MG63 (cell line): ENCODE measurements at regions not wholly inside any gene's neighbourhood (a gene's known extent, or its start where the extent isn't known, plus 50 kb on each side); places are given as distances from the start of the nearest gene placed in this dataset.
A peak's percentile ranks its signal among the peaks of the same experiment; 100 is the strongest.
"Not testable (repeated sequence)": the region's sequence is repeated elsewhere in the genome, so short reads cannot be mapped to it uniquely, and the experiment has no call there.

Experiments used
- DNase-seq: peaks from one replicate; pipeline ENCODE4 v3.0.0-alpha.2; 2020
- H3K27me3 ChIP-seq: fragments of 250-450 bp; sonication (Bioruptor Pico); 2 replicates; pipeline ENCODE4 v1.5.1; 2020; ENCODE audit warnings: mild to moderate bottlenecking, moderate library complexity
- H3K36me3 ChIP-seq: fragments of 250-450 bp; sonication (Bioruptor Pico); 2 replicates; pipeline ENCODE4 v1.5.1; 2020; ENCODE audit warnings: mild to moderate bottlenecking, moderate library complexity
- H3K4me3 ChIP-seq: fragments of 250-450 bp; sonication (Bioruptor Pico); 2 replicates; pipeline ENCODE4 v1.5.1; 2020; ENCODE audit warnings: mild to moderate bottlenecking, moderate library complexity
- H3K9me3 ChIP-seq: fragments of 250-450 bp; sonication (Bioruptor Pico); 2 replicates; pipeline ENCODE4 v1.5.1; 2020; ENCODE audit warnings: mild to moderate bottlenecking, moderate library complexity

- Histone ChIP-seq H3K36me3 (no peaks in the 10 kb centered on the region), H3K9me3 (no peaks in the 10 kb centered on the region; the same call in 1 of the 2 replicates), H3K4me3 (no peak overlapping the region), H3K27me3 (no peaks in the 10 kb centered on the region; the same call in 1 of the 2 replicates)
- no peak for DNase-seq
Measured at GRCh38 chr5:89055695-89056085, 172.7 kb upstream of the MEF2C start.

DNA sequence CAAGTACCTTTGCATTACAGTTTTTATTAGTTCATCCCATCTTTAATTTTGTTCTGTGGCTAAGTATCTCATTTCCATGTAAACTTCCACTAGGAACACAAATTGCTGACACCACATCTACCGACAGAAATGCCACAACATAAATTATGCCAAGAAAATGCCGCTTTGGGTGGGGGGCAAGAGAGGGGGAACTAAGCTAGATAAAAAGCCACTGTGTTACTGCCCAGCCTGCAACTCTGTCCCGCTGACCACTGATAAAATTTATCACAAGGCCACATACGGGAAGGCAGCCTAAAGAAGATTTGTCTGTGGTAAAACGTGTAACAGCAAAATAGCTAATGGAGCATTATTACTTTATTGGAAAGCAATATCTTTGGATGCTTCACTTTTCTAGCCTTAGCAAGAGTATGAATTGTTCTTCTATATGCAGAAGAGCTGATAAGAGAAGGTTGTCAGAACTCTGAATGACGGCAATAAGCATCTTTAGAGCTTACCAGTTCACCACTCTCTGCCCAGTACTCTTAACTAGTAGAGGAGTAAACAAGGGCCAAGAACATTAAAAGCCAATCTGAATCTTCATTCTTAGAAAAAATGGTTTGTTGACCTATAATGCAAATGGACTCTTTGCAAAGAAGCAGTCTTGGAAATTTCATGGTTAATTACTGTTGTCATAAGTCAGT is 172.2 kb upstream of the MEF2C start:
- peaks cover 4% of the 10 kb centered on the region; the same call in 1 of the 2 replicates for H3K9me3 ChIP-seq
- H3K27me3 ChIP-seq = no peaks in the 10 kb centered on the region; the same call in 1 of the 2 replicates
- no peaks in the 10 kb centered on the region for H3K36me3 ChIP-seq
- H3K4me3 ChIP-seq = no peak overlapping the region
- no peak for DNase-seq

DNA sequence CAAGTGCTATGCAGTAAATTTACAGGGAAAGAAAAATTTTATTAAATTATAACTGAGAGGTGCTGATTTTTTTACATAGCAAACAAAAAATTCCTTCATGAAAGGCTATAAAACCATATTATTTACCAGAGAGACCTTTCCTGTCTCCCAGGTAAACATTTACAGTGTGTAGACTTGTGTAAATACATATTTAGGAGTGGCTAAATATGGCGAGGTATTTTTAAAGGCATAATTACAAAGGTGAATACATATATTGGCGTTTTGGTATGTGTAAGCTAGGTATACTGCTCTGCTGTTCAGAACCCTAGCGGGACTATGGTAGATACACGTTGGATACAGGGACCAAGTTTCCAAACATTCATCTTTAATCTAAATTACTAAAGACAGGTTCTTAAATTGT is 170.6 kb upstream of the MEF2C start:
- Histone ChIP-seq H3K9me3 (peaks cover 8% of the 10 kb centered on the region; the same call in 1 of the 2 replicates), H3K4me3 (no peak overlapping the region), H3K36me3 (no peaks in the 10 kb centered on the region), H3K27me3 (no peaks in the 10 kb centered on the region; the same call in 1 of the 2 replicates)
- no peak for DNase-seq

DNA sequence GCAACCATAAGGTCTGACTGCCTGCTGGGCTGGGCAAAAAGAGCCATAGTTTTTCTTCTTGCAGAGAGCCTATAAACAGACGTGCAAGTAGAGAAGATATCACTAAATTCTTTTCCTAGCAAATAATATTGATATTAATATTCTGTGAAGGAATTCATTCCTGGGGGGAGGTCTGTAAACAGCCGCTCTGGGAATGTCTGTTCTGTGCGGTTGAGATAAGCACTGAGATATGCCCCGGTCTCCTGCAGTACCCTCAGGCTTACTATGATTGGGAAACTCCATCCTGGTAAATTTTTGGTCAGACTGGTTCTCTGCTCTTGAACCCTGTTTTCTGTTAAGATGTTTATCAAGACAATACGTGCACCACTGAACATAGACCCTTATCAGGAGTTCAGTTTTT is 167.1 kb upstream of the MEF2C start:
- H3K4me3 ChIP-seq, DNase-seq, H3K9me3 ChIP-seq, H3K36me3 ChIP-seq, H3K27me3 ChIP-seq: not testable (repeated sequence)

DNA sequence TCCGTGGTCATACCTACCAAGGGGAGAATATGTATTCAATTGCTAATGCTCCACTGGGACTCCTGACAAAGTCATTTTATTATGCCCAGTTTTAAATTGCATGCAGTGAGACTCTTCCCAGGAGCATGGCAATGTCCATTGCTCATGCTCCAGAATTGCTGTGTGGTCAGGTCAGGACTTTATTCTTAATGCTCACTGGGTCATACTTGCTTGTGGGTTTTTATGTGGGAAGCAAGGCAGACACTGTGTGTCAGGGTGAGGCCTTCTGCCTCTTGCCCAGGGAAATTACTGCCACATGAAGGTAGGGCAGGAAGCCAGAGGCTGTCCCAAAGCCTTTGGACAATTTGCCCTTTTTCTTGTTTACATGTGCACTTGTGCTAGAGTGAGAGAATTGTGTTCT is 164.6 kb upstream of the MEF2C start:
- no peak overlapping the region for H3K4me3 ChIP-seq
- H3K36me3 ChIP-seq = no peaks in the 10 kb centered on the region
- no peak for DNase-seq
- H3K27me3 ChIP-seq = no peaks in the 10 kb centered on the region
- H3K9me3 ChIP-seq = peaks cover 8% of the 10 kb centered on the region; the same call in 1 of the 2 replicates

DNA sequence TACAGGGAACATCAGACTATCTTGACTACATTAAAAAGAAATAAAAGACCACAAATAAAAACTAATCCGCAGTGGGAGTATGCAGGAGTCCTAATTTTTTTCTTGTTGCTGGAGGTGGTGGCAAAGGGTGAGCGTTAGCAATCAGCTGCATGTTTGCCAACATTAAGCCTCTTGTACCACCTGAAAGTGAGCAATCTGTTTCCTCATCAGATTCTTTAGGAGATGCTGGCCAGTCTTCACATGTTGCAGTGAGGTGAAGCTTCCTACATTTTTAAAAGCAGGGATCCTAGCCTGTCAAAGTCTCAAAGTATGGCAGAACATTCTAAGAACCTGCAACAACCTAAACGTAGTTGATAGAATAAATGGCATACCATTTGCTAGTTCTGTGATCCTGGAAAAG is 162.2 kb upstream of the MEF2C start:
- Histone ChIP-seq H3K9me3 (peaks cover 5% of the 10 kb centered on the region; the same call in 1 of the 2 replicates), H3K27me3 (no peaks in the 10 kb centered on the region)
- DNase-seq = no peak

GRCh38 chr5:89044674-89045200 is 161.8 kb upstream of the MEF2C start:
- Histone ChIP-seq H3K27me3 (no peaks in the 10 kb centered on the region), H3K36me3 (no peaks in the 10 kb centered on the region), H3K4me3 (no peak overlapping the region), H3K9me3 (no peaks in the 10 kb centered on the region)
- no peak for DNase-seq

More for the DNA sequence above, 162.2 kb upstream of the MEF2C start:
- H3K4me3 ChIP-seq = no peak overlapping the region
- H3K36me3 ChIP-seq = no peaks in the 10 kb centered on the region

- Histone ChIP-seq H3K9me3 (no peaks in the 10 kb centered on the region), H3K36me3 (no peaks in the 10 kb centered on the region), H3K4me3 (no peak overlapping the region), H3K27me3 (no peaks in the 10 kb centered on the region)
- peak; percentile 1 for DNase-seq
Measured at GRCh38 chr5:89043676-89044075, 160.7 kb upstream of the MEF2C start.

GRCh38 chr5:89042746-89043145 is 159.8 kb upstream of the MEF2C start:
- no peak for DNase-seq
- Histone ChIP-seq H3K27me3 (no peaks in the 10 kb centered on the region), H3K9me3 (no peaks in the 10 kb centered on the region), H3K4me3 (no peak overlapping the region), H3K36me3 (no peaks in the 10 kb centered on the region)

- Histone ChIP-seq H3K9me3 (no peaks in the 10 kb centered on the region), H3K27me3 (no peaks in the 10 kb centered on the region), H3K4me3 (no peak overlapping the region), H3K36me3 (no peaks in the 10 kb centered on the region)
- DNase-seq = no peak
Measured at GRCh38 chr5:89041976-89042375, 159.0 kb upstream of the MEF2C start.

DNA sequence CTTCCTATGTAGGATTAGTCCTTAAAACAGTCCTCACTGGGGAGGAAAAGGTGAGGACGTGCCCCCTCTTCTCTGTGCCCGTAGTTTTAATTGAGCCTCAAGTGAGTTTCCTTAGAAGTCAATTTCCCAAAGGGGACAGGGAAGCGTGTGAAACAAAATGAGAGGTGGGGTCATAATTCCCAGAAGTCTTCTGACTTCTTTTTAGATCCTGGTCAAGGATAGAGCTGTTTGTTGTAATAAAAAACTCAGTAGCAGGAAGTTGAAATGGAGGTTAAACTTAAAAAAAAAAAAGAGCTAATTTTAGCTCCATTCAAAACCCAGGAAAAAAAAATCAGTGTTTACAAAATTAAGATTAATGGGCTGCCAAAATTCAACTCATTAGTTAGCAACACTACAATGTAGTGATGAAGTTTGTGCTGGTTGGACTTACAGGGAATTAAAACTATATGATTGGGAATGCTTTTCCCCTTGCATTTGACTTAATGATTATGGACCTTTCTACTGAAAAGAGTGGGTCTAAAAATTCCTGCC is 158.3 kb upstream of the MEF2C start:
- H3K27me3 ChIP-seq = no peaks in the 10 kb centered on the region
- H3K36me3 ChIP-seq = no peaks in the 10 kb centered on the region
- H3K9me3 ChIP-seq = no peaks in the 10 kb centered on the region
- H3K4me3 ChIP-seq = no peak overlapping the region
- no peak for DNase-seq

- Histone ChIP-seq H3K36me3 (no peaks in the 10 kb centered on the region), H3K9me3 (no peaks in the 10 kb centered on the region), H3K27me3 (no peaks in the 10 kb centered on the region), H3K4me3 (no peak overlapping the region)
- DNase-seq = peak; percentile 12
Measured at GRCh38 chr5:89036704-89037489, 153.9 kb upstream of the MEF2C start.

- Histone ChIP-seq H3K9me3 (no peaks in the 10 kb centered on the region), H3K4me3 (no peak overlapping the region), H3K36me3 (no peaks in the 10 kb centered on the region), H3K27me3 (no peaks in the 10 kb centered on the region)
- no peak for DNase-seq
Measured at GRCh38 chr5:89036166-89036565, 153.2 kb upstream of the MEF2C start.

- no peaks in the 10 kb centered on the region for H3K36me3 ChIP-seq
- DNase-seq = peak; percentile 88
- H3K27me3 ChIP-seq = no peaks in the 10 kb centered on the region
- H3K4me3 ChIP-seq = no peak overlapping the region
- H3K9me3 ChIP-seq = no peaks in the 10 kb centered on the region
Measured at GRCh38 chr5:89034588-89034987, 151.6 kb upstream of the MEF2C start.

DNA sequence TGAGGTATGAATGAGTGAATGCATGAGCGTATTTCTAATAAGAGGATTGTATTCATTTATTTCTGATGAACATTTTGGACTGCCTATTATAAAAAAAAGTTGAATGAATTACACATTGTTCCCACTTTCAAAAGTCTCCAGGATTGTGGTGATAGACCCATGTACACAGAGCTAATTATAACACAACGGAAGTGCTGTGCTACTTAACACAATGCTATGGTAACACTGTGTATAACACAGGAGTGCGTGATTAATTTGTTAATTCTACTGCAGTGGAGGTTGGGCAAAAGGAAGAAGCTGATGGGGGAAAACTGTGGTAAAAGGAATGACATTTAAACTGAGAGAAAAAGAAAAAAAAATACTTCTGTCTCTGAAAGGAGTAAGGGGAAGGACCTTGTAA is 147.8 kb upstream of the MEF2C start:
- Histone ChIP-seq H3K27me3 (no peaks in the 10 kb centered on the region), H3K36me3 (no peaks in the 10 kb centered on the region), H3K9me3 (no peaks in the 10 kb centered on the region), H3K4me3 (no peak overlapping the region)
- no peak for DNase-seq

GRCh38 chr5:89028595-89029285 is 145.8 kb upstream of the MEF2C start:
- DNase-seq = no peak
- H3K27me3 ChIP-seq = no peaks in the 10 kb centered on the region
- H3K36me3 ChIP-seq = no peaks in the 10 kb centered on the region

DNA sequence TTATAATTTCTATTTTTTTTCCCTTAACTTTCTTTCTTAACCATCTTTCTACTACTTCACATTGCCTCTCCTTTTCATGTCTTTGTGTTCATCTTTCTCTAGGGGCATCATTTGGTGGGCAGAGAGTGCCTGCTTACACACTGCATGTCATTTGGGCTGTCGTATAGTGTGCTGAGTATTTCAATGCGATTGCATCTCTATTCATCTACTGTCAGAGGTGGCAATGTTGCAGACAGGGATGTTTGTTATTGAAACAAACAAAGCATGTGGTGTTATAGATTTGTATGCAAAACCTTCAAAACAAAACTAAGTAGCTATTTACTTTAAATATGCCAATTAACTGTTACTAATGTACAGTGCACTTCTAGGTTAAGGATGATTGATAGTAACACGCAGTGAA is 141.1 kb upstream of the MEF2C start:
- Histone ChIP-seq H3K27me3 (no peaks in the 10 kb centered on the region), H3K9me3 (no peaks in the 10 kb centered on the region; the same call in 1 of the 2 replicates)

More at GRCh38 chr5:89028595-89029285, 145.8 kb upstream of the MEF2C start:
- H3K9me3 ChIP-seq = no peaks in the 10 kb centered on the region; the same call in 1 of the 2 replicates
- H3K4me3 ChIP-seq = no peak overlapping the region

More for the DNA sequence above, 141.1 kb upstream of the MEF2C start:
- DNase-seq = no peak
- Histone ChIP-seq H3K4me3 (no peak overlapping the region), H3K36me3 (no peaks in the 10 kb centered on the region)
